Keratinocyte (primary cell): ENCODE measurements at regions not wholly inside any gene's neighbourhood (a gene's known extent, or its start where the extent isn't known, plus 50 kb on each side); places are given as distances from the start of the nearest gene placed in this dataset.

Experiments
- DNase-seq: peaks from one replicate; pipeline ENCODE4 v3.0.0-alpha.2; 2011; ENCODE audit warnings: low read depth, missing footprints, low spot score
- FAIRE-seq: peaks from 2 replicates; lab custom pipeline; 2011; peaks lifted over from hg19 to GRCh38; lab: Jason Lieb, UNC
- H2AFZ ChIP-seq: 2 replicates; pipeline ENCODE4 v1.6.0; 2012; ENCODE audit warnings: low read length, control low read depth, inconsistent platforms; ENCODE audit not compliant: control insufficient read depth
- H3K27ac ChIP-seq: 2 replicates; pipeline ENCODE4 v1.5.1; 2011; ENCODE audit warnings: low read length; ENCODE audit not compliant: control insufficient read depth, insufficient read depth
- H3K27me3 ChIP-seq: 3 replicates; pipeline ENCODE4 v1.6.0; 2011; ENCODE audit warnings: low read length; ENCODE audit not compliant: control insufficient read depth, insufficient read depth; ENCODE audit errors: extremely low read depth
- H3K36me3 ChIP-seq, 2 experiments: 2 replicates in 1 of 2; 3 replicates in 1 of 2; pipeline ENCODE4 v1.5.1; 2011; ENCODE audit warnings: low read length in 2 of 2, mild to moderate bottlenecking in 1 of 2; ENCODE audit not compliant: control insufficient read depth in 2 of 2, insufficient read depth in 2 of 2; ENCODE audit errors: extremely low read depth in 1 of 2
- H3K4me1 ChIP-seq: 3 replicates; pipeline ENCODE4 v1.5.1; 2011; ENCODE audit warnings: low read length; ENCODE audit not compliant: control insufficient read depth, insufficient read depth; ENCODE audit errors: extremely low read depth
- H3K4me2 ChIP-seq: 3 replicates; pipeline ENCODE4 v1.6.0; 2011; ENCODE audit warnings: low read depth, low read length; ENCODE audit not compliant: control insufficient read depth, insufficient read depth; ENCODE audit errors: extremely low read depth
- H3K4me3 ChIP-seq, 3 experiments: fragments of 200-600 bp in 1 of 3; sonication (generic) in 1 of 3; 2 replicates in 2 of 3; 3 replicates in 1 of 3; pipeline ENCODE4 v1.5.1; 2011 to 2016; ENCODE audit warnings: low read length in 3 of 3, mild to moderate bottlenecking in 3 of 3, control low read depth in 2 of 3, inconsistent platforms in 1 of 3, low read depth in 1 of 3, mixed read lengths in 1 of 3, mixed run types in 1 of 3, moderate library complexity in 1 of 3; ENCODE audit not compliant: control insufficient read depth in 2 of 3, insufficient read depth in 2 of 3; ENCODE audit errors: extremely low read depth in 1 of 3
- H3K79me2 ChIP-seq: 2 replicates; pipeline ENCODE4 v1.6.0; 2012; ENCODE audit warnings: low read length; ENCODE audit not compliant: control insufficient read depth, insufficient read depth
- H3K9ac ChIP-seq: 3 replicates; pipeline ENCODE4 v1.6.0; 2011; ENCODE audit warnings: low read length; ENCODE audit not compliant: control insufficient read depth, insufficient read depth; ENCODE audit errors: extremely low read depth
- H3K9me1 ChIP-seq: 3 replicates; pipeline ENCODE4 v1.6.0; 2011; ENCODE audit warnings: low read length; ENCODE audit not compliant: control insufficient read depth, insufficient read depth; ENCODE audit errors: extremely low read depth
- H3K9me3 ChIP-seq: 2 replicates; pipeline ENCODE4 v1.5.1; 2012; ENCODE audit warnings: low read depth, low read length; ENCODE audit not compliant: control insufficient read depth
- H4K20me1 ChIP-seq: 3 replicates; pipeline ENCODE4 v1.6.0; 2011; ENCODE audit warnings: low read length; ENCODE audit not compliant: control insufficient read depth, insufficient read depth; ENCODE audit errors: extremely low read depth
- CTCF ChIP-seq, 3 experiments: IDR thresholded peaks in 1 of 3; conservative IDR thresholded peaks in 1 of 3; optimal IDR thresholded peaks in 1 of 3; 2 replicates in 2 of 3; 3 replicates in 1 of 3; pipeline versions ENCODE3 to v1.5.1; 2011; ENCODE audit warnings: low read length in 3 of 3, mild to moderate bottlenecking in 3 of 3, moderate library complexity in 2 of 3, control low read depth in 1 of 3, inconsistent platforms in 1 of 3; ENCODE audit not compliant: insufficient read depth in 2 of 3; ENCODE audit errors: extremely low read depth in 1 of 3
- EZH2 ChIP-seq: IDR thresholded peaks from one replicate; pipeline ENCODE4 v1.6.1; 2012; ENCODE audit warnings: inconsistent platforms, mild to moderate bottlenecking, low read length, moderate library complexity
- dilution Hi-C: fragments of 300-500 bp; cut with MboI; formaldehyde crosslinking; loops from one replicate; pipeline ENCODE4 v1.7.0; 2020; ENCODE audit warnings: low sequenced_read_pairs; ENCODE audit not compliant: extremely low pct_ligation_motif_present

GRCh38 chr18:51490860-51491259, 293.4 kb upstream of the MEX3C start:
- no peak overlapping the region for H3K27ac ChIP-seq
- TF ChIP-seq CTCF (optimal IDR thresholded peaks at IDR 0.05 in 1 of 3, IDR thresholded peaks at IDR 0.05 in 1 of 3, conservative IDR thresholded peaks at IDR 0.05 in 1 of 3; ENCODE audit: extremely low read depth in 1 of 3, insufficient read depth in 2 of 3, low read length in 3 of 3) (no peak), EZH2 (no peak)
- peaks cover 9% of the 10 kb centered on the region for H3K4me1 ChIP-seq
- FAIRE-seq, result peak; percentile 94
- no peak overlapping the region for H3K4me3 ChIP-seq
- no peaks in the 10 kb centered on the region for H3K27me3 ChIP-seq
- no peaks in the 10 kb centered on the region for H3K79me2 ChIP-seq
- dilution Hi-C loops, result no loop called here
- no peaks in the 10 kb centered on the region for H3K36me3 ChIP-seq
- peak overlapping the region; percentile 38 for H3K4me2 ChIP-seq
- H3K9me3 ChIP-seq, result no peaks in the 10 kb centered on the region
- H3K9ac ChIP-seq, result no peak overlapping the region
- H4K20me1 ChIP-seq, result no peaks in the 10 kb centered on the region
- no peak overlapping the region for H2AFZ ChIP-seq
- no peak for DNase-seq
- H3K9me1 ChIP-seq, result no peaks in the 10 kb centered on the region

DNA sequence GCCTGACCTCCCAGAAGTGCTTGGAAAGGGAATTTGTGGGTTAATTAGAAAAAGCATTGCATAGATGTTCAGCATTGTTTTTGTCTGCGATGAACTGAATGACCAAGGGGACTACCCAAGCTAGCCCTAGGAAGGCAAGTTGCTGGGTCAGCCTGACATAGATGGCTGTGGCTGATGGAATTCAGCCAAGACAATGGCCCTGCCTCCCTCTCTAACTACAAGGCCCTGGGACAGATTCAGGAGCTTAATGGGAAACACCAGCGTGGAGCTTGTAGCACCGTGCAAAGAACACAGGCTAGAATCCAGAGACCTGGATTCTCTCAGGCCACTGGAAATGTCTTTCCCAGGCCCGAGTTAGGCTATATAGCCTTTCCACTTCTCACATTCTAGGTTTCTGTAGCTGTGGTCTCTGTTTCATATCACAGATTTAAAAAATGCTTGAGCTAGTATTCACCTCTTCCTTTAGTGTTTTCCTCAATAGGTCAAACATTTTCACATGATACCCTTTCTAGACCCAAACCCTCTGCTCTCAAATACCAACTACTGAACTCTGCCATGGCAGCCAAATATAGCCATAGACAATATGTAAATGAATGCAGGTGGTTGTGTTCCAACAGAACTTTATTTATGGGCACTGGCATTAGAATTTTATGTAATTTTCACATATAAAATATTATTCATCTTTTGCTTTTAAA, 294.3 kb upstream of the MEX3C start:
- Histone ChIP-seq H3K36me3 (no peaks in the 10 kb centered on the region), H2AFZ (no peak overlapping the region), H3K27me3 (no peaks in the 10 kb centered on the region), H3K4me2 (no peak overlapping the region), H3K9ac (no peak overlapping the region), H3K9me3 (no peaks in the 10 kb centered on the region), H3K79me2 (no peaks in the 10 kb centered on the region), H3K27ac (no peak overlapping the region), H3K9me1 (no peaks in the 10 kb centered on the region), H3K4me3 (no peak overlapping the region), H4K20me1 (no peaks in the 10 kb centered on the region), H3K4me1 (peaks cover 9% of the 10 kb centered on the region)
- dilution Hi-C loops, result no loop called here
- no peak for DNase-seq
- TF ChIP-seq CTCF (optimal IDR thresholded peaks at IDR 0.05 in 1 of 3, IDR thresholded peaks at IDR 0.05 in 1 of 3, conservative IDR thresholded peaks at IDR 0.05 in 1 of 3; ENCODE audit: extremely low read depth in 1 of 3, insufficient read depth in 2 of 3, low read length in 3 of 3) (no peak), EZH2 (no peak)
- no peak for FAIRE-seq
